OCI-LY3 (cell line): ENCODE measurements at regions not wholly inside any gene's neighbourhood (a gene's known extent, or its start where the extent isn't known, plus 50 kb on each side); places are given as distances from the start of the nearest gene placed in this dataset.

ENCODE experiments used
- H2AFZ ChIP-seq: fragments of 200-600, 300-600 bp; shearing (Covaris generic); 2 replicates; pipeline ENCODE4 v1.6.0; 2014; ENCODE audit warnings: antibody characterized with exemption, low read depth, low read length
- H3K27ac ChIP-seq: fragments of 200-600, 300-600 bp; sonication (generic); 2 replicates; pipeline ENCODE4 v1.5.1; 2014; ENCODE audit warnings: mild to moderate bottlenecking, low read length, moderate library complexity, mixed read lengths
- H3K27me3 ChIP-seq: fragments of 200-600, 300-600 bp; sonication (generic); 2 replicates; pipeline ENCODE4 v1.6.1; 2014; ENCODE audit warnings: low read depth, low read length, mixed read lengths
- H3K36me3 ChIP-seq: fragments of 200-600, 300-600 bp; sonication (generic); replicated peaks from 2 replicates; pipeline ENCODE3; 2014; ENCODE audit warnings: low read depth, low read length, mixed read lengths
- H3K4me1 ChIP-seq: fragments of 300-600, 200-600 bp; sonication (generic); 2 replicates; pipeline ENCODE4 v1.6.1; 2014; ENCODE audit warnings: low read length, mixed read lengths
- H3K4me2 ChIP-seq: fragments of 200-600, 300-600 bp; sonication (generic); 2 replicates; pipeline ENCODE4 v1.6.1; 2014; ENCODE audit warnings: low read length, mixed read lengths
- H3K4me3 ChIP-seq: fragments of 300-600, 200-600 bp; sonication (generic); 2 replicates; pipeline ENCODE4 v1.5.1; 2014; ENCODE audit warnings: antibody characterized with exemption, mild to moderate bottlenecking, low read length, moderate library complexity
- H3K79me2 ChIP-seq: fragments of 300-600, 200-600 bp; shearing (Covaris generic); 2 replicates; pipeline ENCODE4 v1.6.1; 2014; ENCODE audit warnings: mild to moderate bottlenecking, low read length, mixed read lengths
- H3K9ac ChIP-seq: fragments of 300-600, 200-600 bp; shearing (Covaris generic); 2 replicates; pipeline ENCODE4 v1.6.0; 2014; ENCODE audit warnings: mild to moderate bottlenecking, low read length, moderate library complexity
- H3K9me3 ChIP-seq: fragments of 200-600, 300-600 bp; shearing (Covaris generic); 2 replicates; pipeline ENCODE4 v1.6.1; 2014; ENCODE audit warnings: low read length, mixed read lengths; ENCODE audit not compliant: insufficient read depth
- H4K20me1 ChIP-seq: fragments of 200-600, 300-600 bp; sonication (generic); 2 replicates; pipeline ENCODE4 v1.6.1; 2016; ENCODE audit warnings: low read length, mixed read lengths; ENCODE audit not compliant: insufficient read depth
- EZH2phosphoT487 ChIP-seq: fragments of 200-600 bp; shearing (Covaris generic); IDR thresholded peaks from 2 replicates; pipeline ENCODE4 v1.6.1; 2018; ENCODE audit warnings: antibody characterized with exemption, mixed run types, low read depth
- TF ChIP-seq, protein P1 (sequence below): fragments of 200-600, 300-600 bp; sonication (generic); IDR thresholded peaks from 2 replicates; pipeline ENCODE4 v1.5.1; 2014; ENCODE audit warnings: antibody characterized with exemption, low read length, low read depth

DNA sequence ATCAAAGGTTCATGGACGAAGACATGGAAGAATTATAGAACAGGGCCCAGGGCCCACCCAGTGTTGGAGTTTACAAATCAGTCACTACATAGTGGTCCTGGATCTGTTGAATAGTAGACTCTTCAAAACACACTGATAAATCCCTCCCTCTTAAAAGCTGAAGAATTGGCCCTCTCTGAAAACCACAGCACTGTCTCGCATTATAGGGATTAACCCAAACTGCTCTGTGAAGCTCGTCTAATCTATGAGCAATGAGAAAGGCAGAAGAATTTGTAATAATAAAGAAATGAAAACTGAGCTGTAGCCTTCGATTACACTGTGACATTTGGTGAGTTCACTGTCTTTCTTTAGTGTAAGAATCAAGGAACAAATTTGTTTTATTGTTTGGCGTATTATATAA is 92.5 kb upstream of the ZFP42 start:
- no peaks in the 10 kb centered on the region for H4K20me1 ChIP-seq
- H3K4me3 ChIP-seq: no peak overlapping the region
- H3K27me3 ChIP-seq: no peaks in the 10 kb centered on the region
- no peak overlapping the region for H3K9ac ChIP-seq
- no peaks in the 10 kb centered on the region for H3K9me3 ChIP-seq
- no peaks in the 10 kb centered on the region for H3K4me1 ChIP-seq
- H3K79me2 ChIP-seq: no peaks in the 10 kb centered on the region
- TF ChIP-seq, protein P1, sequence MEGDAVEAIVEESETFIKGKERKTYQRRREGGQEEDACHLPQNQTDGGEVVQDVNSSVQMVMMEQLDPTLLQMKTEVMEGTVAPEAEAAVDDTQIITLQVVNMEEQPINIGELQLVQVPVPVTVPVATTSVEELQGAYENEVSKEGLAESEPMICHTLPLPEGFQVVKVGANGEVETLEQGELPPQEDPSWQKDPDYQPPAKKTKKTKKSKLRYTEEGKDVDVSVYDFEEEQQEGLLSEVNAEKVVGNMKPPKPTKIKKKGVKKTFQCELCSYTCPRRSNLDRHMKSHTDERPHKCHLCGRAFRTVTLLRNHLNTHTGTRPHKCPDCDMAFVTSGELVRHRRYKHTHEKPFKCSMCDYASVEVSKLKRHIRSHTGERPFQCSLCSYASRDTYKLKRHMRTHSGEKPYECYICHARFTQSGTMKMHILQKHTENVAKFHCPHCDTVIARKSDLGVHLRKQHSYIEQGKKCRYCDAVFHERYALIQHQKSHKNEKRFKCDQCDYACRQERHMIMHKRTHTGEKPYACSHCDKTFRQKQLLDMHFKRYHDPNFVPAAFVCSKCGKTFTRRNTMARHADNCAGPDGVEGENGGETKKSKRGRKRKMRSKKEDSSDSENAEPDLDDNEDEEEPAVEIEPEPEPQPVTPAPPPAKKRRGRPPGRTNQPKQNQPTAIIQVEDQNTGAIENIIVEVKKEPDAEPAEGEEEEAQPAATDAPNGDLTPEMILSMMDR: no peak
- TF ChIP-seq EZH2phosphoT487: no peak
- no peak overlapping the region for H3K27ac ChIP-seq
- H3K4me2 ChIP-seq: no peak overlapping the region
- H3K36me3 ChIP-seq: no peaks in the 10 kb centered on the region
- no peak overlapping the region for H2AFZ ChIP-seq

DNA sequence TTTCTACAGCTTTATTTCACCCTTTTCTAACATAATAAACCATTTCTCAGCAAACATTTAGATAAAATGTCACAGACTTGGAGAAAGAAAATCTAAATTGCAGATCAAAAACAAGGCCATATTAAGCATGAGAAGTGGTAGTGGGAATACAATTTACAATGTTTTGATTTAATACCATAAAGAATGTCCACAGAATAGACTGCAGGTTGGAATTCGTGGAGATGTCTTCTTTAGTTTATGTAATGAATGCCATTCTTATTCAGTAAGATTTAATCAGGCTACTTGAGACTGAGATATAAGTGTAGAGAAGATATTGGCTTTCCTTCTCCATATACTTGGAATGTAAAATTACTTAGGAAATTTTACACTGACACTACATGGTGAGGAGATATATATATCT is 91.9 kb upstream of the ZFP42 start:
- no peaks in the 10 kb centered on the region for H3K9me3 ChIP-seq
- no peak overlapping the region for H3K27ac ChIP-seq
- H3K4me2 ChIP-seq: no peak overlapping the region
- no peak overlapping the region for H3K9ac ChIP-seq
- no peak overlapping the region for H3K4me3 ChIP-seq
- H2AFZ ChIP-seq: no peak overlapping the region
- no peaks in the 10 kb centered on the region for H3K79me2 ChIP-seq
- H3K4me1 ChIP-seq: no peaks in the 10 kb centered on the region
- no peaks in the 10 kb centered on the region for H4K20me1 ChIP-seq
- no peak for TF ChIP-seq EZH2phosphoT487
- TF ChIP-seq, protein P1: no peak
- no peaks in the 10 kb centered on the region for H3K27me3 ChIP-seq
- H3K36me3 ChIP-seq: no peaks in the 10 kb centered on the region

- Histone ChIP-seq H3K27me3 (no peaks in the 10 kb centered on the region), H3K9ac (no peak overlapping the region), H3K9me3 (no peaks in the 10 kb centered on the region), H3K4me3 (no peak overlapping the region), H3K4me2 (no peak overlapping the region), H3K27ac (no peak overlapping the region), H2AFZ (no peak overlapping the region), H3K4me1 (no peaks in the 10 kb centered on the region), H4K20me1 (no peaks in the 10 kb centered on the region), H3K36me3 (no peaks in the 10 kb centered on the region), H3K79me2 (no peaks in the 10 kb centered on the region)
- no peak for TF ChIP-seq EZH2phosphoT487
- TF ChIP-seq, protein P1: no peak
These were observed 87.5 kb upstream of the ZFP42 start for GRCh38 chr4:187908079-187908561.

- H3K27me3 ChIP-seq: no peaks in the 10 kb centered on the region
- H3K36me3 ChIP-seq: no peaks in the 10 kb centered on the region
- no peak overlapping the region for H3K27ac ChIP-seq
- H4K20me1 ChIP-seq: no peaks in the 10 kb centered on the region
- no peak overlapping the region for H3K4me2 ChIP-seq
- no peak overlapping the region for H2AFZ ChIP-seq
- H3K4me1 ChIP-seq: no peaks in the 10 kb centered on the region
- H3K4me3 ChIP-seq: no peak overlapping the region
- H3K9me3 ChIP-seq: no peaks in the 10 kb centered on the region
- H3K79me2 ChIP-seq: no peaks in the 10 kb centered on the region
- no peak overlapping the region for H3K9ac ChIP-seq
- TF ChIP-seq, protein P1: no peak
- no peak for TF ChIP-seq EZH2phosphoT487
These were observed 86.8 kb upstream of the ZFP42 start for GRCh38 chr4:187908731-187909130.
